GM12878 (cell line): ENCODE measurements at regions not wholly inside any gene's neighbourhood (a gene's known extent, or its start where the extent isn't known, plus 50 kb on each side); places are given as distances from the start of the nearest gene placed in this dataset.

Experiments
- ATAC-seq: fragments of 200-7000 bp; cut with Tn5 transposase; 3 replicates; pipeline ENCODE4 v1.9.1; 2020; ENCODE audit warnings: mild to moderate bottlenecking, moderate library complexity
- BruUV-seq: library from RNA; stranded (reverse); fragments of 400-500 nt; replicated peaks from 2 replicates; lab custom pipeline; 2021; lab: Mats Ljungman, UMichigan
- CTCF ChIA-PET: fragments of 300-600 bp; sonication (Branson Sonifier 250); formaldehyde crosslinking; extraction: SDS; loops from one replicate; lab custom pipeline; 2021; ENCODE audit warnings: inconsistent platforms; lab: Yijun Ruan, JAX
- POLR2A ChIA-PET: fragments of 350-600 bp; formaldehyde crosslinking; extraction: SDS; loops from one replicate; lab custom pipeline; 2021; ENCODE audit warnings: inconsistent platforms; lab: Charles Lee
- RAD21 ChIA-PET: fragments of 300-600 bp; sonication (Branson Sonifier 250); formaldehyde crosslinking; loops from one replicate; lab custom pipeline; 2023; ENCODE audit warnings: antibody characterized with exemption; ENCODE audit not compliant: unreplicated experiment; lab: Charles Lee
- SMC1A ChIA-PET: fragments of 300-600 bp; sonication (Branson Sonifier 250); formaldehyde crosslinking; loops from one replicate; lab custom pipeline; 2023; ENCODE audit not compliant: unreplicated experiment, uncharacterized antibody; lab: Charles Lee
- DNase-seq: peaks from one replicate; pipeline ENCODE4 v3.0.0-alpha.2; 2011; ENCODE audit warnings: low read depth, low spot score
- FAIRE-seq: peaks from 3 replicates; lab custom pipeline; 2011; peaks lifted over from hg19 to GRCh38; lab: Jason Lieb, UNC
- H2AFZ ChIP-seq: 2 replicates; pipeline ENCODE4 v1.6.0; 2011; ENCODE audit warnings: low read depth, low read length, control low read depth; ENCODE audit not compliant: control insufficient read depth
- H3K27ac ChIP-seq: 2 replicates; pipeline ENCODE4 v1.5.1; 2011; ENCODE audit warnings: control low read depth; ENCODE audit not compliant: control insufficient read depth, insufficient read depth
- H3K27me3 ChIP-seq, 2 experiments: replicated peaks in 1 of 2; 2 replicates each; pipeline versions ENCODE4 v1.6.0 to v1.6.1; 2011; ENCODE audit warnings: low read length in 1 of 2; ENCODE audit not compliant: control insufficient read depth in 2 of 2, insufficient read depth in 2 of 2
- H3K36me3 ChIP-seq, 2 experiments: 2 replicates each; pipeline ENCODE4 v1.5.1; 2011; ENCODE audit warnings: low read length in 1 of 2; ENCODE audit not compliant: control insufficient read depth in 2 of 2, insufficient read depth in 2 of 2
- H3K4me1 ChIP-seq: 2 replicates; pipeline ENCODE4 v1.6.1; 2011; ENCODE audit warnings: mild to moderate bottlenecking, low read length, moderate library complexity, mixed read lengths; ENCODE audit not compliant: control insufficient read depth, insufficient read depth
- H3K4me2 ChIP-seq: 2 replicates; pipeline ENCODE4 v1.6.0; 2011; ENCODE audit warnings: control low read depth; ENCODE audit not compliant: control insufficient read depth, insufficient read depth
- H3K4me3 ChIP-seq: fragments of 200-600 bp; sonication (generic); 2 replicates; pipeline ENCODE4 v1.5.1; 2016
- H3K79me2 ChIP-seq: 2 replicates; pipeline ENCODE4 v1.6.0; 2011; ENCODE audit warnings: low read length; ENCODE audit not compliant: control insufficient read depth, insufficient read depth
- H3K9ac ChIP-seq: 2 replicates; pipeline ENCODE4 v1.8.0; 2011; ENCODE audit warnings: low read length, control low read depth, mixed read lengths; ENCODE audit not compliant: control insufficient read depth, insufficient read depth
- H3K9me3 ChIP-seq: replicated peaks from 3 replicates; pipeline ENCODE4 v1.5.1; 2011; ENCODE audit warnings: mild to moderate bottlenecking, low read length; ENCODE audit not compliant: control insufficient read depth, insufficient read depth
- H4K20me1 ChIP-seq: 2 replicates; pipeline ENCODE4 v1.6.0; 2011; ENCODE audit not compliant: control insufficient read depth, insufficient read depth
- ATF7 ChIP-seq: fragments of 450-650 bp; IDR thresholded peaks from 2 replicates; pipeline ENCODE4 v1.6.1; 2016; ENCODE audit warnings: low read depth, mild to moderate bottlenecking
- BMI1 ChIP-seq: fragments of 450-650 bp; IDR thresholded peaks from 2 replicates; pipeline ENCODE4 v1.6.1; 2016; ENCODE audit warnings: mild to moderate bottlenecking, moderate library complexity, borderline replicate concordance
- ESRRA ChIP-seq: IDR thresholded peaks from 2 replicates; pipeline ENCODE4 v1.6.1; 2012; ENCODE audit warnings: mild to moderate bottlenecking, low read length, improper control_type of control experiment
- LARP7 ChIP-seq: fragments of 450-650 bp; IDR thresholded peaks from 2 replicates; pipeline ENCODE4 v1.6.1; 2017; ENCODE audit warnings: mild to moderate bottlenecking
- MYB ChIP-seq: fragments of 150-350 bp; IDR thresholded peaks from 2 replicates; pipeline ENCODE4 v1.6.1; 2014; ENCODE audit warnings: mild to moderate bottlenecking, low read depth, low read length, borderline replicate concordance
- NR2C1 ChIP-seq: fragments of 450-650 bp; IDR thresholded peaks from 2 replicates; pipeline ENCODE4 v1.6.1; 2017; ENCODE audit warnings: antibody characterized with exemption, mild to moderate bottlenecking, moderate library complexity
- RUNX3 ChIP-seq: IDR thresholded peaks from 2 replicates; pipeline ENCODE4 v1.6.1; 2012; ENCODE audit warnings: low read length, inconsistent platforms
- SMAD1 ChIP-seq: fragments of 450-650 bp; IDR thresholded peaks from 2 replicates; pipeline ENCODE4 v1.6.1; 2018; ENCODE audit warnings: mild to moderate bottlenecking, low read depth; ENCODE audit not compliant: partially characterized antibody
- WGBS: methylation state at CpG from one replicate; pipeline ENCODE4 v1.1.6; 2016; ENCODE audit warnings: low lambda C conversion rate; ENCODE audit not compliant: insufficient replicate concordance, insufficient coverage; ENCODE audit errors: missing lambda C conversion rate; 5-methylcytosine and 5-hydroxymethylcytosine counted together
- in situ Hi-C: fragments of 300-500 bp; cut with MboI; formaldehyde crosslinking; loops from 9 replicates; pipeline ENCODE4 v1.14.3; 2018; ENCODE audit warnings: mixed read lengths
- intact Hi-C: fragments of 100-400 bp; cut with micrococcal nuclease; formaldehyde crosslinking; loops from one replicate; pipeline ENCODE4 v1.14.2; 2022; ENCODE audit not compliant: unreplicated experiment
- TF ChIP-seq, protein P1 (sequence below): fragments of 450-650 bp; formaldehyde crosslinking; IDR thresholded peaks from 2 replicates; pipeline ENCODE4 v1.4.0; 2020; ENCODE audit warnings: mild to moderate bottlenecking, moderate library complexity
- TF ChIP-seq, protein P2 (sequence below): IDR thresholded peaks from 2 replicates; pipeline ENCODE4 v1.6.1; 2011; ENCODE audit warnings: low read depth, mild to moderate bottlenecking, low read length, moderate library complexity, borderline replicate concordance; ENCODE audit errors: extremely low read depth
- TF ChIP-seq, protein P3 (sequence below): IDR thresholded peaks from 2 replicates; pipeline ENCODE4 v1.6.1; 2012; ENCODE audit warnings: low read length, inconsistent platforms
- TF ChIP-seq, protein P4 (sequence below): fragments of 450-650 bp; IDR thresholded peaks from 2 replicates; pipeline ENCODE4 v1.6.1; 2017; ENCODE audit warnings: borderline replicate concordance

DNA sequence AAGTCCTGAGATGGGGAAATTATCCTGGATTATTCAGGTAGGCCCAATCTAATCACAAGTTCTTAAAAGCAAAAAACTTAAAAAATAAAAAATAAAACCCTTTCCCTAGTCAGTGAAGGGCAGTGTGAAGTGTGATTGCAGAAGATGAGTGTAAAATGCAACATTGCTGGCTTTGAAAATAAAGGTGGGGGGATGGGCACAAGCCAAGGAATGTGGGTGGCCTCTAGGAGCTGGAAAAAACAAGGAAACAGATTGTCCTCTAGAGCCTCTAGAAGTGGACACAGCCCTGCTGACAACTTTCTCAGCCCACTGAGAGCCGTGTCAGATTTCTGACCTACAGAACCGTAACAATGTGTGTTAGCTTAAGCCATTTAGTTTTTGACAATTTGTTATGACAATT lies 184.3 kb upstream of the HNRNPA3 start:
- Histone ChIP-seq H3K27ac (no peak overlapping the region), H4K20me1 (no peaks in the 10 kb centered on the region), H3K36me3 (no peaks in the 10 kb centered on the region), H3K79me2 (no peaks in the 10 kb centered on the region), H3K9ac (no peak overlapping the region), H2AFZ (no peak overlapping the region), H3K4me3 (no peak overlapping the region), H3K9me3 (no peaks in the 10 kb centered on the region), H3K4me2 (no peak overlapping the region), H3K4me1 (no peaks in the 10 kb centered on the region), H3K27me3 (no peaks in the 10 kb centered on the region)
- intact Hi-C loops (no loop called here), in situ Hi-C loops (no loop called here)
- ChIA-PET SMC1A (interaction anchor here (1.9 kb wide), 1 partner anchor 17 kb away, joined by 5 read pairs; no protein-coding TSS in a partner anchor), POLR2A (no interaction called here), RAD21 (interaction anchor here (0.7 kb wide), 1 partner anchor 959 kb away, joined by 4 read pairs; no protein-coding TSS in a partner anchor), CTCF (interaction anchor here (0.7 to 2.8 kb wide), 2 partner anchors 64 to 120 kb away, joined by 5 to 13 read pairs; no protein-coding TSS in a partner anchor)
- BruUV-seq = no TSS peak
- WGBS = 75% methylated on average over 2 of the region's 2 CpGs
- TF ChIP-seq ESRRA (no peak), SMAD1 (no peak), RUNX3 (no peak), MYB (no peak), NR2C1 (no peak), LARP7 (no peak), BMI1 (no peak), ATF7 (no peak)
- TF ChIP-seq, protein P1, sequence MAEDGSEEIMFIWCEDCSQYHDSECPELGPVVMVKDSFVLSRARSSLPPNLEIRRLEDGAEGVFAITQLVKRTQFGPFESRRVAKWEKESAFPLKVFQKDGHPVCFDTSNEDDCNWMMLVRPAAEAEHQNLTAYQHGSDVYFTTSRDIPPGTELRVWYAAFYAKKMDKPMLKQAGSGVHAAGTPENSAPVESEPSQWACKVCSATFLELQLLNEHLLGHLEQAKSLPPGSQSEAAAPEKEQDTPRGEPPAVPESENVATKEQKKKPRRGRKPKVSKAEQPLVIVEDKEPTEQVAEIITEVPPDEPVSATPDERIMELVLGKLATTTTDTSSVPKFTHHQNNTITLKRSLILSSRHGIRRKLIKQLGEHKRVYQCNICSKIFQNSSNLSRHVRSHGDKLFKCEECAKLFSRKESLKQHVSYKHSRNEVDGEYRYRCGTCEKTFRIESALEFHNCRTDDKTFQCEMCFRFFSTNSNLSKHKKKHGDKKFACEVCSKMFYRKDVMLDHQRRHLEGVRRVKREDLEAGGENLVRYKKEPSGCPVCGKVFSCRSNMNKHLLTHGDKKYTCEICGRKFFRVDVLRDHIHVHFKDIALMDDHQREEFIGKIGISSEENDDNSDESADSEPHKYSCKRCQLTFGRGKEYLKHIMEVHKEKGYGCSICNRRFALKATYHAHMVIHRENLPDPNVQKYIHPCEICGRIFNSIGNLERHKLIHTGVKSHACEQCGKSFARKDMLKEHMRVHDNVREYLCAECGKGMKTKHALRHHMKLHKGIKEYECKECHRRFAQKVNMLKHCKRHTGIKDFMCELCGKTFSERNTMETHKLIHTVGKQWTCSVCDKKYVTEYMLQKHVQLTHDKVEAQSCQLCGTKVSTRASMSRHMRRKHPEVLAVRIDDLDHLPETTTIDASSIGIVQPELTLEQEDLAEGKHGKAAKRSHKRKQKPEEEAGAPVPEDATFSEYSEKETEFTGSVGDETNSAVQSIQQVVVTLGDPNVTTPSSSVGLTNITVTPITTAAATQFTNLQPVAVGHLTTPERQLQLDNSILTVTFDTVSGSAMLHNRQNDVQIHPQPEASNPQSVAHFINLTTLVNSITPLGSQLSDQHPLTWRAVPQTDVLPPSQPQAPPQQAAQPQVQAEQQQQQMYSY = no peak
- TF ChIP-seq, protein P2, sequence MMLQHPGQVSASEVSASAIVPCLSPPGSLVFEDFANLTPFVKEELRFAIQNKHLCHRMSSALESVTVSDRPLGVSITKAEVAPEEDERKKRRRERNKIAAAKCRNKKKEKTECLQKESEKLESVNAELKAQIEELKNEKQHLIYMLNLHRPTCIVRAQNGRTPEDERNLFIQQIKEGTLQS = no peak
- TF ChIP-seq, protein P3, sequence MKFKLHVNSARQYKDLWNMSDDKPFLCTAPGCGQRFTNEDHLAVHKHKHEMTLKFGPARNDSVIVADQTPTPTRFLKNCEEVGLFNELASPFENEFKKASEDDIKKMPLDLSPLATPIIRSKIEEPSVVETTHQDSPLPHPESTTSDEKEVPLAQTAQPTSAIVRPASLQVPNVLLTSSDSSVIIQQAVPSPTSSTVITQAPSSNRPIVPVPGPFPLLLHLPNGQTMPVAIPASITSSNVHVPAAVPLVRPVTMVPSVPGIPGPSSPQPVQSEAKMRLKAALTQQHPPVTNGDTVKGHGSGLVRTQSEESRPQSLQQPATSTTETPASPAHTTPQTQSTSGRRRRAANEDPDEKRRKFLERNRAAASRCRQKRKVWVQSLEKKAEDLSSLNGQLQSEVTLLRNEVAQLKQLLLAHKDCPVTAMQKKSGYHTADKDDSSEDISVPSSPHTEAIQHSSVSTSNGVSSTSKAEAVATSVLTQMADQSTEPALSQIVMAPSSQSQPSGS = no peak
- TF ChIP-seq, protein P4, sequence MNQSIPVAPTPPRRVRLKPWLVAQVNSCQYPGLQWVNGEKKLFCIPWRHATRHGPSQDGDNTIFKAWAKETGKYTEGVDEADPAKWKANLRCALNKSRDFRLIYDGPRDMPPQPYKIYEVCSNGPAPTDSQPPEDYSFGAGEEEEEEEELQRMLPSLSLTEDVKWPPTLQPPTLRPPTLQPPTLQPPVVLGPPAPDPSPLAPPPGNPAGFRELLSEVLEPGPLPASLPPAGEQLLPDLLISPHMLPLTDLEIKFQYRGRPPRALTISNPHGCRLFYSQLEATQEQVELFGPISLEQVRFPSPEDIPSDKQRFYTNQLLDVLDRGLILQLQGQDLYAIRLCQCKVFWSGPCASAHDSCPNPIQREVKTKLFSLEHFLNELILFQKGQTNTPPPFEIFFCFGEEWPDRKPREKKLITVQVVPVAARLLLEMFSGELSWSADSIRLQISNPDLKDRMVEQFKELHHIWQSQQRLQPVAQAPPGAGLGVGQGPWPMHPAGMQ = no peak
- FAIRE-seq (no peak), ATAC-seq (no peak), DNase-seq (no peak)
